ENCODE measurements at regions not wholly inside any gene's neighbourhood (a gene's known extent, or its start where the extent isn't known, plus 50 kb on each side); places are given as distances from the start of the nearest gene placed in this dataset.

- DNase-seq (ENCODE audit: low read depth in 2 of 2, low spot score in 1 of 2): no peak
Measured at GRCh38 chr15:70314688-70315087, 217.0 kb upstream of the TLE3 start.

- no peak for DNase-seq (ENCODE audit: low read depth in 2 of 2, low spot score in 1 of 2)
Measured at GRCh38 chr15:70314018-70314354, 216.3 kb upstream of the TLE3 start.

GRCh38 chr15:70313099-70314017 is 215.6 kb upstream of the TLE3 start:
- no peak for DNase-seq (ENCODE audit: low read depth in 2 of 2, low spot score in 1 of 2)

- no peak for DNase-seq (ENCODE audit: low read depth in 2 of 2, low spot score in 1 of 2)
Measured at GRCh38 chr15:70311821-70312220, 214.1 kb upstream of the TLE3 start.

- DNase-seq (ENCODE audit: low read depth in 2 of 2, low spot score in 1 of 2): no peak
Measured at GRCh38 chr15:70309716-70310115, 212.0 kb upstream of the TLE3 start.

GRCh38 chr15:70308735-70309434 is 211.2 kb upstream of the TLE3 start:
- DNase-seq (ENCODE audit: low read depth in 2 of 2, low spot score in 1 of 2): no peak

GRCh38 chr15:70308011-70308734 is 210.5 kb upstream of the TLE3 start:
- peak in 1 of 2 donors; percentile 18 for DNase-seq (ENCODE audit: low read depth in 2 of 2, low spot score in 1 of 2)

GRCh38 chr15:70306582-70306981 is 208.9 kb upstream of the TLE3 start:
- no peak for DNase-seq (ENCODE audit: low read depth in 2 of 2, low spot score in 1 of 2)

- no peak for DNase-seq (ENCODE audit: low read depth in 2 of 2, low spot score in 1 of 2)
Measured at GRCh38 chr15:70306081-70306480, 208.4 kb upstream of the TLE3 start.

- DNase-seq (ENCODE audit: low read depth in 2 of 2, low spot score in 1 of 2): no peak
Measured at GRCh38 chr15:70303981-70304380, 206.3 kb upstream of the TLE3 start.

GRCh38 chr15:70302360-70302759 is 204.6 kb upstream of the TLE3 start:
- DNase-seq (ENCODE audit: low read depth in 2 of 2, low spot score in 1 of 2): no peak

- DNase-seq (ENCODE audit: low read depth in 2 of 2, low spot score in 1 of 2): no peak
Measured at GRCh38 chr15:70301396-70301795, 203.7 kb upstream of the TLE3 start.

GRCh38 chr15:70299931-70300869 is 202.5 kb upstream of the TLE3 start:
- DNase-seq (ENCODE audit: low read depth in 2 of 2, low spot score in 1 of 2): peak; percentile 37 to 74

- no peak for DNase-seq (ENCODE audit: low read depth in 2 of 2, low spot score in 1 of 2)
Measured at GRCh38 chr15:70297465-70298058, 199.8 kb upstream of the TLE3 start.

GRCh38 chr15:70294731-70295305 is 197.1 kb upstream of the TLE3 start:
- no peak for DNase-seq (ENCODE audit: low read depth in 2 of 2, low spot score in 1 of 2)

GRCh38 chr15:70293591-70294470 is 196.1 kb upstream of the TLE3 start:
- no peak for DNase-seq (ENCODE audit: low read depth in 2 of 2, low spot score in 1 of 2)

- DNase-seq (ENCODE audit: low read depth in 2 of 2, low spot score in 1 of 2): no peak
Measured at GRCh38 chr15:70293138-70293537, 195.4 kb upstream of the TLE3 start.

- DNase-seq (ENCODE audit: low read depth in 2 of 2, low spot score in 1 of 2): no peak
Measured at GRCh38 chr15:70292076-70292760, 194.5 kb upstream of the TLE3 start.
